AG04449 (cell line): ENCODE measurements at regions not wholly inside any gene's neighbourhood (a gene's known extent, or its start where the extent isn't known, plus 50 kb on each side); places are given as distances from the start of the nearest gene placed in this dataset.

Source experiments
- CTCF ChIA-PET: fragments of 350-600 bp; formaldehyde crosslinking; extraction: SDS; loops from one replicate; lab custom pipeline; 2021; ENCODE audit warnings: antibody characterized with exemption; lab: Yijun Ruan, JAX
- POLR2A ChIA-PET: fragments of 400-600, 350-600 bp; formaldehyde crosslinking; extraction: SDS; loops from one replicate; lab custom pipeline; 2020; ENCODE audit warnings: antibody characterized with exemption, inconsistent platforms; lab: Yijun Ruan, JAX
- DNase-seq: peaks from one replicate; pipeline ENCODE4 v3.0.0-alpha.2; 2010; ENCODE audit warnings: low read depth, low spot score
- H3K4me3 ChIP-seq: 2 replicates; pipeline ENCODE4 v1.5.1; 2011; ENCODE audit warnings: low read depth, mild to moderate bottlenecking, control low read depth, low read length
- TF ChIP-seq, protein P1 (sequence below): IDR thresholded peaks from one replicate; pipeline ENCODE4 v1.5.1; 2011; ENCODE audit warnings: mild to moderate bottlenecking, moderate library complexity, low read length, control low read depth, inconsistent platforms; ENCODE audit not compliant: insufficient read depth; ENCODE audit errors: missing control alignments

DNA sequence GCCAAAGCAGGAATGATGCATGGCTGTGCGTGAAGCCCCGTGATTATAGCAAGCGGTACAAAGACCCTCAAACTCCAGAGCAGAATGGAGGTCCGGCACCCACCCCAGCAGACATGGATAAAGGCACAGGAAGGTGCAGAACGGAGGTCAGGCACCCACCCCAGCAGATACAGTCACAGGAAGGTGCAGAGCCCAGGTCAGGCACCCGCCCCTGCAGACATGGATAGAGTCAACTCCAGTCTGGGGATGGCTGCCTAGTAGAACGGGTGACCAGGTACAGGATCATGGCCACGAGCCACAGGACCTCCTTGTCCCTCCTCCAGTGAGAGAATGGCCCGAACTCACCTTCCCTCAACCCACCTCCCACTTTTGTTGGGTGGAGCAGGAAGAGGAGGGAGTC lies 318.3 kb upstream of the SALL3 start:
- TF ChIP-seq, protein P1, sequence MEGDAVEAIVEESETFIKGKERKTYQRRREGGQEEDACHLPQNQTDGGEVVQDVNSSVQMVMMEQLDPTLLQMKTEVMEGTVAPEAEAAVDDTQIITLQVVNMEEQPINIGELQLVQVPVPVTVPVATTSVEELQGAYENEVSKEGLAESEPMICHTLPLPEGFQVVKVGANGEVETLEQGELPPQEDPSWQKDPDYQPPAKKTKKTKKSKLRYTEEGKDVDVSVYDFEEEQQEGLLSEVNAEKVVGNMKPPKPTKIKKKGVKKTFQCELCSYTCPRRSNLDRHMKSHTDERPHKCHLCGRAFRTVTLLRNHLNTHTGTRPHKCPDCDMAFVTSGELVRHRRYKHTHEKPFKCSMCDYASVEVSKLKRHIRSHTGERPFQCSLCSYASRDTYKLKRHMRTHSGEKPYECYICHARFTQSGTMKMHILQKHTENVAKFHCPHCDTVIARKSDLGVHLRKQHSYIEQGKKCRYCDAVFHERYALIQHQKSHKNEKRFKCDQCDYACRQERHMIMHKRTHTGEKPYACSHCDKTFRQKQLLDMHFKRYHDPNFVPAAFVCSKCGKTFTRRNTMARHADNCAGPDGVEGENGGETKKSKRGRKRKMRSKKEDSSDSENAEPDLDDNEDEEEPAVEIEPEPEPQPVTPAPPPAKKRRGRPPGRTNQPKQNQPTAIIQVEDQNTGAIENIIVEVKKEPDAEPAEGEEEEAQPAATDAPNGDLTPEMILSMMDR: no peak
- no peak overlapping the region for H3K4me3 ChIP-seq
- CTCF ChIA-PET: no interaction called here
- POLR2A ChIA-PET: no interaction called here
- no peak for DNase-seq

DNA sequence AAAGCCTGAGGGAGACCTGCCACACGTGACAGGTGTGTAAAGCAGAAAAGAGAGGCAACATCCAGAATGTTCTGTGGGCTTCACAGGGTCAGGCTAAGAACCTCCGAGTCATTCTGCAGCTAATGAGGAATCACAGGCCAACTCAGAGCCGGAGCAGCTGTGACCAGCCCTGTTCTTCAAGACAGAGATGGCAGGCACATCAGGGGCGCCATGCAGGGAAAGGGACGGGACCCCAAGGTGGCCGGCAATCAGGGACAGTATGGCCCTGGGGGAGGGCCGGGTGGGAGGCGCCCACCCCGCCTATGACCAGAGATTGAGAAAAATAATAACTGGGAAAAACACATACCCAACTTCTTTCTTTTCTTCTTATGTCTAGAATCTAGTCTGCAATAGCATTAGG lies 316.7 kb upstream of the SALL3 start:
- POLR2A ChIA-PET: no interaction called here
- no peak overlapping the region for H3K4me3 ChIP-seq
- no peak for DNase-seq
- CTCF ChIA-PET: no interaction called here
- TF ChIP-seq, protein P1: no peak

DNA sequence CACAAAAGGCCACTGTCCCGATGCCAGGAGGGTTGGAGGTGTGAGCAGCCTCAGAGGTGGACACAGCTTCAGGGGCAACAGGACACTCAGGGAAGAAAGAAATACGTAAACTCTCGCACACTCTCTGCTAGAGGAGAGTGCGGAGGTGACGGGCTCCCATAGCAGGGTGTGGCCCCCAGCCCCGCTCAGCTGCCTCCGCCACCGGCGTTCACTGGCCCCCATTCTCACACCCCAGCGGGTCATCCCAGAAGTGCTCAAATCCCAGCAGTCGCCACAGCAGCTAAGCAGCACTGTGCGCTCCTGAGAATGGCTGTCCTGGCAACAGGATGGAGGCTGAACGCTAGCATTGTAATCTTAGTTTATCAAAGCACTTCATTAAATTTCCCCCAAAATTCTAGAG lies 315.6 kb upstream of the SALL3 start:
- DNase-seq: no peak
- TF ChIP-seq, protein P1: no peak
- ChIA-PET POLR2A (no interaction called here), CTCF (no interaction called here)
- no peak overlapping the region for H3K4me3 ChIP-seq

DNA sequence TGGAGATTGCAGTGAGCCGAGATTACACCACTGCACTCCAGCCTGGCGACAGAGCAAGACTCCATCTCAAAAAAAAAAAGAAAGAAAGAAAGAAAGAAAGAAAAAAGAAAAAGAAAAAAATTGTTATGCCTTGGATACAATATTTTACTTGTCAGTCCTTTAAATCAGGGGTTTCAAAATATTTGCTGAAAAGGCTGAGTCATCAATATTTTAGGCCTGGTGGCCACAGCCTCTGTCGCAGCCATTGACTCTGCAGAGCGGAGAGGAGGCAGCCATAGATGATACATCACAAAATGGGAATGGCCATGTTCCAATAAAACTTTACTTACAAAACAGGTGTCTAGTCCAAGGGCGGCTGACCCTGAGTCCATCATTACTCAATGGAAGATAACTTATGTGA lies 314.8 kb upstream of the SALL3 start:
- TF ChIP-seq, protein P1: no peak
- DNase-seq: no peak
- H3K4me3 ChIP-seq: no peak overlapping the region
- POLR2A ChIA-PET: no interaction called here
- CTCF ChIA-PET: no interaction called here

DNA sequence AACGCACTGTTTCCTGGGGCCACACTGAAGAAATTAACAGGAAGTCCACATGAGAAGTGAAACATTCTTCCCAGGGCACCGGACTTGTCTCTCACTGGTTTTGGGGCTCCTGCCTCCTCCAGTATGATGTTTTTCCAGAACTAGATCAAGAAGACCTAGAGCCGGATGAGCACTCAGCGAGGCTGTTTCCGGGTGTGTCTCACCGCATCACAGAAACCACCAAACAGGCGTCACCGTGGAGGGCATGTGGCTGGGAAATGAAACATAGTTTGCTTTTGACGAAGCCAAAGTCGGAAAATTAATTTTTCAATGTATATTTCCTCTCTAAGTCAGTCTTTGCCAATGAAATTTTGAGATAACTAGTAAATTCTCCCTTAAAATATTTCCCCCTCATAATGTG lies 314.0 kb upstream of the SALL3 start:
- ChIA-PET CTCF (no interaction called here), POLR2A (no interaction called here)
- no peak for DNase-seq
- H3K4me3 ChIP-seq: no peak overlapping the region
- TF ChIP-seq, protein P1: no peak

DNA sequence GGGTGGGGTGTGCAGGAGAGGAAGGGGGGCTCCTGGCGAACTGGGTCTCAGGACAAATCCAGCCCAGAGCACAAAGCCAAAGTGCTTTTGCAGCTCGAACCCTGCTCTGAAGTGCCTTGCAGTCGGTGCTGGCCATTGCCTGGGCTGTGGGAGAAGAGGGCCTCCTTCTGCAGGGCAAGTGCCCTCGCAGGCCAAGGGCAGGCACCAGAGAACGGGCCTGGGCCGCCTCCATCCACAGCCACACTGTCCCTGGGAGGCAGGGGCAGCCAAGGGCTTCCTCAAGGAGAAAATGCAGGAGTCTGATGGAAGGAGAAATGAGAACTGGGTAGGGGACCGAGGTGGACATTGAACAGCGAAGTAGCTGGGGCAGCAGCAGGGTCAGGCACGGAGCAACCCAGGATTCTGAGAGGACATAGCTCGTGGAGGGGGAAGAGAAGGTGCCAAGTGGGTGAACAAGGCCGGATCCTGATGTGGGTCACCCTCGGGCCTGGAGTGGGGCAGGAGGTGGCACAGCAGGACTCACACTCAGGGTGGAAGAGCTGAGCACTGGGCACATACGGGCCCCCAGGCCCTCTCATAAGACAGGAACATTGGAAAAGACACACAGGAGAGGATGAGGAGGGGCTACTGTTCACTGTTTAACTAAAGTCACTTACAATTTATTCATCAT lies 312.8 kb upstream of the SALL3 start:
- CTCF ChIA-PET: no interaction called here

More for the DNA sequence above, 312.8 kb upstream of the SALL3 start:
- DNase-seq: no peak
- H3K4me3 ChIP-seq: no peak overlapping the region
- POLR2A ChIA-PET: interaction anchor here (0.6 kb wide), 1 partner anchor 244 kb away, joined by 4 read pairs; no protein-coding TSS in a partner anchor
- TF ChIP-seq, protein P1: no peak
